GM23338 (cell line): ENCODE measurements at regions not wholly inside any gene's neighbourhood (a gene's known extent, or its start where the extent isn't known, plus 50 kb on each side); places are given as distances from the start of the nearest gene placed in this dataset.

Experiments
- ATAC-seq: fragments of 200-7000 bp; cut with Tn5 transposase; 3 replicates; pipeline ENCODE4 v1.9.1; 2020
- DNase-seq: peaks from one replicate; pipeline ENCODE4 v3.0.0-alpha.2; 2015; ENCODE audit warnings: low spot score
- H2AFZ ChIP-seq: fragments of 200-600 bp; sonication (generic); 2 replicates; pipeline ENCODE4 v1.8.0; 2016; ENCODE audit warnings: antibody characterized with exemption, mild to moderate bottlenecking, moderate library complexity
- H3F3A ChIP-seq: fragments of 200-600 bp; sonication (generic); replicated peaks from 2 replicates; pipeline ENCODE4 v1.8.0; 2017; ENCODE audit warnings: antibody characterized with exemption, mixed run types, low read depth
- H3K27ac ChIP-seq: fragments of 200-600 bp; sonication (generic); 2 replicates; pipeline ENCODE4 v1.6.1; 2016; ENCODE audit warnings: low read depth
- H3K27me3 ChIP-seq: fragments of 200-600 bp; sonication (generic); 2 replicates; pipeline ENCODE4 v1.8.0; 2016; ENCODE audit warnings: mild to moderate bottlenecking, mixed run types, moderate library complexity; ENCODE audit not compliant: insufficient read depth
- H3K36me3 ChIP-seq: fragments of 200-600 bp; sonication (generic); 2 replicates; pipeline ENCODE4 v1.8.0; 2016; ENCODE audit warnings: mild to moderate bottlenecking; ENCODE audit not compliant: insufficient read depth
- H3K4me1 ChIP-seq: fragments of 200-600 bp; sonication (generic); 2 replicates; pipeline ENCODE4 v1.8.0; 2016; ENCODE audit warnings: mild to moderate bottlenecking, moderate library complexity; ENCODE audit not compliant: insufficient read depth
- H3K4me2 ChIP-seq: fragments of 200-600 bp; sonication (generic); 2 replicates; pipeline ENCODE4 v1.7.1; 2017; ENCODE audit warnings: mixed run types
- H3K4me3 ChIP-seq: fragments of 200-600 bp; sonication (generic); 2 replicates; pipeline ENCODE4 v1.6.1; 2016; ENCODE audit warnings: mixed run types
- H3K79me2 ChIP-seq: fragments of 200-600 bp; sonication (generic); replicated peaks from 2 replicates; pipeline ENCODE4 v1.8.0; 2017; ENCODE audit warnings: mild to moderate bottlenecking; ENCODE audit not compliant: insufficient read depth
- H3K9me2 ChIP-seq: fragments of 200-600 bp; sonication (generic); 2 replicates; pipeline ENCODE4 v1.8.0; 2017; ENCODE audit not compliant: insufficient read depth
- H4K20me1 ChIP-seq: fragments of 200-600 bp; sonication (generic); replicated peaks from 2 replicates; pipeline ENCODE4 v1.8.0; 2017; ENCODE audit warnings: mild to moderate bottlenecking; ENCODE audit not compliant: insufficient read depth
- H3K27ac Mint-ChIP-seq: 2 replicates; pipeline ENCODE4 v1.8.0; 2020; ENCODE audit warnings: inconsistent platforms, mild to moderate bottlenecking, moderate library complexity, mixed read lengths
- H3K27me3 Mint-ChIP-seq: 3 replicates; pipeline ENCODE4 v1.8.0; 2022; ENCODE audit warnings: low read depth, mild to moderate bottlenecking, moderate library complexity, mixed read lengths, inconsistent platforms; ENCODE audit not compliant: insufficient read depth, poor library complexity
- H3K36me3 Mint-ChIP-seq: 3 replicates; pipeline ENCODE4 v1.8.0; 2021; ENCODE audit warnings: low read depth, mild to moderate bottlenecking, inconsistent platforms, moderate library complexity, mixed read lengths
- H3K4me1 Mint-ChIP-seq: 3 replicates; pipeline ENCODE4 v1.8.0; 2020; ENCODE audit warnings: mild to moderate bottlenecking, inconsistent platforms, mixed read lengths
- H3K4me3 Mint-ChIP-seq: 3 replicates; pipeline ENCODE4 v1.8.0; 2021; ENCODE audit warnings: moderate library complexity, mild to moderate bottlenecking, inconsistent platforms, mixed read lengths
- H3K9me3 Mint-ChIP-seq: 3 replicates; pipeline ENCODE4 v1.8.0; 2020; ENCODE audit warnings: moderate library complexity, mild to moderate bottlenecking, inconsistent platforms, mixed read lengths
- CREB1 ChIP-seq: fragments of 250-450 bp; sonication (Bioruptor Pico); IDR thresholded peaks from 2 replicates; pipeline ENCODE4 v1.5.0; 2020; ENCODE audit warnings: low read depth, mild to moderate bottlenecking, moderate library complexity
- EZH2 ChIP-seq: fragments of 200-600 bp; sonication (generic); IDR thresholded peaks from one replicate; pipeline ENCODE4 v1.8.0; 2017; ENCODE audit warnings: antibody characterized with exemption, mild to moderate bottlenecking, low read depth; ENCODE audit not compliant: unreplicated experiment
- EZH2phosphoT487 ChIP-seq: fragments of 200-600 bp; sonication (generic); IDR thresholded peaks from one replicate; pipeline ENCODE4 v1.8.1; 2018; ENCODE audit warnings: antibody characterized with exemption; ENCODE audit not compliant: unreplicated experiment
- NANOG ChIP-seq: IDR thresholded peaks from 2 replicates; pipeline ENCODE4 v1.6.1; 2016; ENCODE audit warnings: antibody characterized with exemption, borderline replicate concordance
- POLR2AphosphoS5 ChIP-seq: IDR thresholded peaks from 2 replicates; pipeline ENCODE4 v1.6.1; 2016; ENCODE audit warnings: antibody characterized with exemption, low read depth
- REST ChIP-seq: IDR thresholded peaks from one replicate; pipeline ENCODE4 v1.6.1; 2018; ENCODE audit warnings: antibody characterized with exemption; ENCODE audit not compliant: unreplicated experiment
- STAT1 ChIP-seq: IDR thresholded peaks from one replicate; pipeline ENCODE4 v1.6.1; 2016; ENCODE audit warnings: antibody characterized with exemption; ENCODE audit not compliant: unreplicated experiment
- ZNF114 ChIP-seq: fragments of 250-450 bp; sonication (Bioruptor Pico); IDR thresholded peaks from 2 replicates; pipeline ENCODE4 v1.5.0; 2020; ENCODE audit warnings: mild to moderate bottlenecking, moderate library complexity
- ZNF331 ChIP-seq: fragments of 250-450 bp; sonication (Bioruptor Pico); IDR thresholded peaks from 2 replicates; pipeline ENCODE4 v1.5.0; 2020; ENCODE audit warnings: low read depth, mild to moderate bottlenecking, moderate library complexity
- TF ChIP-seq, protein P1 (sequence below): fragments of 250-450 bp; sonication (Bioruptor Pico); IDR thresholded peaks from 2 replicates; pipeline ENCODE4 v1.5.0; 2020; ENCODE audit warnings: mild to moderate bottlenecking, moderate library complexity
- TF ChIP-seq, protein P2 (sequence below), 2 experiments: fragments of 200-600 bp in 1 of 2; sonication (generic) in 1 of 2; conservative IDR thresholded peaks; 2 replicates each; pipeline versions ENCODE4 v1.5.1 to v1.6.1; 2016 to 2017; ENCODE audit warnings: antibody characterized with exemption in 2 of 2, low read depth in 2 of 2, mild to moderate bottlenecking in 2 of 2, moderate library complexity in 1 of 2

- TF ChIP-seq, protein P1, sequence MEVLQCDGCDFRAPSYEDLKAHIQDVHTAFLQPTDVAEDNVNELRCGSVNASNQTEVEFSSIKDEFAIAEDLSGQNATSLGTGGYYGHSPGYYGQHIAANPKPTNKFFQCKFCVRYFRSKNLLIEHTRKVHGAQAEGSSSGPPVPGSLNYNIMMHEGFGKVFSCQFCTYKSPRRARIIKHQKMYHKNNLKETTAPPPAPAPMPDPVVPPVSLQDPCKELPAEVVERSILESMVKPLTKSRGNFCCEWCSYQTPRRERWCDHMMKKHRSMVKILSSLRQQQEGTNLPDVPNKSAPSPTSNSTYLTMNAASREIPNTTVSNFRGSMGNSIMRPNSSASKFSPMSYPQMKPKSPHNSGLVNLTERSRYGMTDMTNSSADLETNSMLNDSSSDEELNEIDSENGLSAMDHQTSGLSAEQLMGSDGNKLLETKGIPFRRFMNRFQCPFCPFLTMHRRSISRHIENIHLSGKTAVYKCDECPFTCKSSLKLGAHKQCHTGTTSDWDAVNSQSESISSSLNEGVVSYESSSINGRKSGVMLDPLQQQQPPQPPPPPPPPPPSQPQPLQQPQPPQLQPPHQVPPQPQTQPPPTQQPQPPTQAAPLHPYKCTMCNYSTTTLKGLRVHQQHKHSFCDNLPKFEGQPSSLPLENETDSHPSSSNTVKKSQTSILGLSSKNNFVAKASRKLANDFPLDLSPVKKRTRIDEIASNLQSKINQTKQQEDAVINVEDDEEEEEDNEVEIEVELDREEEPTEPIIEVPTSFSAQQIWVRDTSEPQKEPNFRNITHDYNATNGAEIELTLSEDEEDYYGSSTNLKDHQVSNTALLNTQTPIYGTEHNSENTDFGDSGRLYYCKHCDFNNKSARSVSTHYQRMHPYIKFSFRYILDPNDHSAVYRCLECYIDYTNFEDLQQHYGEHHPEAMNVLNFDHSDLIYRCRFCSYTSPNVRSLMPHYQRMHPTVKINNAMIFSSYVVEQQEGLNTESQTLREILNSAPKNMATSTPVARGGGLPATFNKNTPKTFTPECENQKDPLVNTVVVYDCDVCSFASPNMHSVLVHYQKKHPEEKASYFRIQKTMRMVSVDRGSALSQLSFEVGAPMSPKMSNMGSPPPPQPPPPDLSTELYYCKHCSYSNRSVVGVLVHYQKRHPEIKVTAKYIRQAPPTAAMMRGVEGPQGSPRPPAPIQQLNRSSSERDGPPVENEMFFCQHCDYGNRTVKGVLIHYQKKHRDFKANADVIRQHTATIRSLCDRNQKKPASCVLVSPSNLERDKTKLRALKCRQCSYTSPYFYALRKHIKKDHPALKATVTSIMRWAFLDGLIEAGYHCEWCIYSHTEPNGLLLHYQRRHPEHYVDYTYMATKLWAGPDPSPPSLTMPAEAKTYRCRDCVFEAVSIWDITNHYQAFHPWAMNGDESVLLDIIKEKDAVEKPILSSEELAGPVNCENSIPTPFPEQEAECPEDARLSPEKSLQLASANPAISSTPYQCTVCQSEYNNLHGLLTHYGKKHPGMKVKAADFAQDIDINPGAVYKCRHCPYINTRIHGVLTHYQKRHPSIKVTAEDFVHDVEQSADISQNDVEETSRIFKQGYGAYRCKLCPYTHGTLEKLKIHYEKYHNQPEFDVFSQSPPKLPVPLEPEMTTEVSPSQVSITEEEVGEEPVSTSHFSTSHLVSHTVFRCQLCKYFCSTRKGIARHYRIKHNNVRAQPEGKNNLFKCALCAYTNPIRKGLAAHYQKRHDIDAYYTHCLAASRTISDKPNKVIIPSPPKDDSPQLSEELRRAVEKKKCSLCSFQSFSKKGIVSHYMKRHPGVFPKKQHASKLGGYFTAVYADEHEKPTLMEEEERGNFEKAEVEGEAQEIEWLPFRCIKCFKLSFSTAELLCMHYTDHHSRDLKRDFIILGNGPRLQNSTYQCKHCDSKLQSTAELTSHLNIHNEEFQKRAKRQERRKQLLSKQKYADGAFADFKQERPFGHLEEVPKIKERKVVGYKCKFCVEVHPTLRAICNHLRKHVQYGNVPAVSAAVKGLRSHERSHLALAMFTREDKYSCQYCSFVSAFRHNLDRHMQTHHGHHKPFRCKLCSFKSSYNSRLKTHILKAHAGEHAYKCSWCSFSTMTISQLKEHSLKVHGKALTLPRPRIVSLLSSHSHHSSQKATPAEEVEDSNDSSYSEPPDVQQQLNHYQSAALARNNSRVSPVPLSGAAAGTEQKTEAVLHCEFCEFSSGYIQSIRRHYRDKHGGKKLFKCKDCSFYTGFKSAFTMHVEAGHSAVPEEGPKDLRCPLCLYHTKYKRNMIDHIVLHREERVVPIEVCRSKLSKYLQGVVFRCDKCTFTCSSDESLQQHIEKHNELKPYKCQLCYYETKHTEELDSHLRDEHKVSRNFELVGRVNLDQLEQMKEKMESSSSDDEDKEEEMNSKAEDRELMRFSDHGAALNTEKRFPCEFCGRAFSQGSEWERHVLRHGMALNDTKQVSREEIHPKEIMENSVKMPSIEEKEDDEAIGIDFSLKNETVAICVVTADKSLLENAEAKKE (CRISPR knock-in tag), result no peak
- TF ChIP-seq NANOG, result no peak
Measured at GRCh38 chr10:78777867-78778266, 290.9 kb upstream of the ZMIZ1 start (continued).

DNA sequence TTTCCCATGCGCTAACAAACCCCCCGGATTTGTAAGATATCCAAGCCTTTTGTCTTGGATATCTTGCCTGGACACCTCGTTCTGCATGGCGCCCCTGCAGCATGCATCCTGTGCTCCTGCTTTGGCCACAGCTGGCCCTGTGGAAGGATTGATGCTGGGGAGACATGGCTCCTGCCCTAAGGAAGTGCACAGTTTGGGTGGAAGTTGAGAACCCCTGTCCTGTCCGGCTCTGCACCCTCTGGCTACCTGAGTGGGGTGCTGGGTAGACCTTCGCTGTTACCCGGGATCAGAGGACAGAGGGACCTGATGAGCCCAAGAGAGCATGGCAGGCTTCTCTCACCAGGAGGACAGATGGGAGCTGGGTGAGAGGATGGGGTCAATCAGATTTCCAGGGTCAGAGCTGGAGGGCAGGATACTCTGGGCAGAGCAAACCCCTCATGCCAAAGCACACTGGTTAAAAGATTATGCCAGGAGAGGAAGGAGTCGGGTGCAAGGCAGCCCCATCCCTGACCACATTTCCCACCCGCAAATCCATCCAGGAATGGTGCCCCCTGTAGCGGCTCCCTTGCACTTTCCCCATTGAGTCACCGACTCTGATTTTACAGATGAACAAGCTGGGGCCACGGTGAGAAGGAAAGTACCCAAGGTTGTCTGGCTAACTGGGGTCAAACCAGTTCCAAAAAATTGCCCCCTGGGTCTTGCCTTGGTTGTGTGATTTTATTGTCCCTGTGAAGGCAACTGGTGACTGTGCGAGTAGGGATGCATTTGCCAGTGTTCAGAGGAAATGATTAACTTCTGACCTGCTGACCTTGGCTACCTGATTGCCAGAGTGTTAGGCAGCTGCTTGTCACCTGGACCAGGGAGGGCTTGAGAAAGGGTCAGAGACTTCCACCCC is 290.1 kb upstream of the ZMIZ1 start:
- H3F3A ChIP-seq, result no peaks in the 10 kb centered on the region
- no peaks in the 10 kb centered on the region for H3K4me1 ChIP-seq
- H3K27ac ChIP-seq, result no peak overlapping the region
- H3K9me3 Mint-ChIP-seq, result no peaks in the 10 kb centered on the region; the same call in 2 of the 3 replicates
- H3K27ac Mint-ChIP-seq, result no peak overlapping the region
- no peaks in the 10 kb centered on the region for H4K20me1 ChIP-seq
- no peak overlapping the region for H3K4me2 ChIP-seq
- no peaks in the 10 kb centered on the region for H3K36me3 ChIP-seq
- no peak for ATAC-seq
- no peaks in the 10 kb centered on the region for H3K79me2 ChIP-seq
- DNase-seq, result no peak
- 0 out of 3 replicates have a peak, but pooled peaks cover 3% of the 10 kb centered on the region for H3K36me3 Mint-ChIP-seq
- peaks cover 14% of the 10 kb centered on the region for H3K4me1 Mint-ChIP-seq
- H3K4me3 Mint-ChIP-seq, result no peak overlapping the region
- H3K9me2 ChIP-seq, result no peaks in the 10 kb centered on the region
- H2AFZ ChIP-seq, result no peak overlapping the region
- no peak overlapping the region for H3K4me3 ChIP-seq
- H3K27me3 Mint-ChIP-seq, result no peaks in the 10 kb centered on the region
- H3K27me3 ChIP-seq, result no peaks in the 10 kb centered on the region
- TF ChIP-seq EZH2phosphoT487 (no peak), ZNF331 (CRISPR knock-in tag) (no peak), CREB1 (CRISPR knock-in tag) (no peak), POLR2AphosphoS5 (no peak), STAT1 (no peak), REST (no peak), NANOG (no peak), EZH2 (no peak), ZNF114 (CRISPR knock-in tag) (no peak)
- TF ChIP-seq, protein P2, sequence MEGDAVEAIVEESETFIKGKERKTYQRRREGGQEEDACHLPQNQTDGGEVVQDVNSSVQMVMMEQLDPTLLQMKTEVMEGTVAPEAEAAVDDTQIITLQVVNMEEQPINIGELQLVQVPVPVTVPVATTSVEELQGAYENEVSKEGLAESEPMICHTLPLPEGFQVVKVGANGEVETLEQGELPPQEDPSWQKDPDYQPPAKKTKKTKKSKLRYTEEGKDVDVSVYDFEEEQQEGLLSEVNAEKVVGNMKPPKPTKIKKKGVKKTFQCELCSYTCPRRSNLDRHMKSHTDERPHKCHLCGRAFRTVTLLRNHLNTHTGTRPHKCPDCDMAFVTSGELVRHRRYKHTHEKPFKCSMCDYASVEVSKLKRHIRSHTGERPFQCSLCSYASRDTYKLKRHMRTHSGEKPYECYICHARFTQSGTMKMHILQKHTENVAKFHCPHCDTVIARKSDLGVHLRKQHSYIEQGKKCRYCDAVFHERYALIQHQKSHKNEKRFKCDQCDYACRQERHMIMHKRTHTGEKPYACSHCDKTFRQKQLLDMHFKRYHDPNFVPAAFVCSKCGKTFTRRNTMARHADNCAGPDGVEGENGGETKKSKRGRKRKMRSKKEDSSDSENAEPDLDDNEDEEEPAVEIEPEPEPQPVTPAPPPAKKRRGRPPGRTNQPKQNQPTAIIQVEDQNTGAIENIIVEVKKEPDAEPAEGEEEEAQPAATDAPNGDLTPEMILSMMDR (conservative IDR thresholded peaks at IDR 0.05; ENCODE audit: low read depth in 2 of 2), result no peak
